ENCODE measurements at regions not wholly inside any gene's neighbourhood (a gene's known extent, or its start where the extent isn't known, plus 50 kb on each side); places are given as distances from the start of the nearest gene placed in this dataset.
"Not testable (repeated sequence)": the region's sequence is repeated elsewhere in the genome, so short reads cannot be mapped to it uniquely, and the experiment has no call there.

DNA sequence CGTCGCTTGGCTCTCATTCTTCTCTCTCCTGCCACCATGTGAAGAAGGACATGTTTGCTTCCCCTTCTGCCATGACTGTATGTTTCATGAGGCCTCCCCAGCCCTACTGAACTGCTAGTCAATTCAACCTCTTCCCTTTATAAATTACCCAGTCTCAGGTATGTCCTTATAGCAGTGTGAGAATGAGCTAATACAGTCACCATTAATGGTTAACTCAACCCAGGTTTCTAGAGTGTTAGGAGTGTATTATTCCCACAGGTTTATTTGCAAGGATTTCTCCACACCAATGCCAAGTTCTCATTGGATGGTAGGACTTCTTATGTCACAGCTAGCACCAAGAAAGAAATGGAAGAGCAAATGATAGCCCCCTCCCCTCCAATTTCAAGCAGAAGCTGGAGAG, 71.9 kb downstream of the DYNAP start:
- no peak for DNase-seq (ENCODE audit: low read depth in 4 of 4, low spot score in 3 of 4)

DNA sequence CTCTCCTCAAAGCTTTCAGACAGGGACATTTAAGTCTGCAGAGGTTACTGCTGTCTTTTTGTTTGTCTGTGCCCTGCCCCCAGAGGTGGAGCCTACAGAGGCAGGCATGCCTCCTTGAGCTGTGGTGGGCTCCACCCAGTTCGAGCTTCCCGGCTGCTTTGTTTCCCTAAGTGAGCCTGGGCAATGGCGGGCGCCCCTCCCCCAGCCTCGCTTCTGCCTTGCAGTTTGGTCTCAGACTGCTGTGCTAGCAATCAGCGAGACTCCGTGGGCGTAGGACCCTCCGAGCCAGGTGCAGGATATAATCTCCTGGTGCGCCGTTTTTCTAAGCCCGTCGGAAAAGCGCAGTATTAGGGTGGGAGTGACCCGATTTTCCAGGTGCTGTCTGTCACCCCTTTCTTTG, 78.7 kb downstream of the DYNAP start:
- not testable (repeated sequence) for DNase-seq (ENCODE audit: low read depth in 4 of 4, low spot score in 3 of 4)

DNA sequence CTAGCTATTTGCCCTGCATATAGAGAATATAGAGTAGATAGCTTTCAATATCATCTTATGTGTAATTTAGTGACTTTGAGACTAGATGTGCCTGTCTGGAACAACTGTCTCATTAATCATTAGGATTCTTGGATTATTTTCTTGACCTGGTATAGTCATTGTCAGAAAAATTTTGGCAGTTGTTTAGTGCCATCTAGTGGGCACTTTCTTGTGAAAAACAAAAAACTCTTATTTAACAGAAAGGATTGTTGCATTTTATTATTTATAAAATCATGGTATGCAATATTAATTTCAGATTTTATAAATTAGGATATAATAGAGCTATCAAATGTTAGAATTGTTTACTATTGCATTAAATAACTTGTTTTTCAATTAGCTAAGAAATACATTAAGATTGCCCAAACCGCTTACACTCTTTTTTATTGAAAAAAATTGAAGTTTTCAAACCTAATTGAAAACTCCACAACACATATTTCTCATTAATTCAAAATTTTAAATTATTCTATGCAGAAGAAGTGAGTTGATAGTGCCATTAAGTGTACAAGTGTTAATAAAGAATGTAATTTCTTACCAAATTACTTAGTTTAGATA, 80.3 kb downstream of the DYNAP start:
- no peak for DNase-seq (ENCODE audit: low read depth in 4 of 4, low spot score in 3 of 4)

DNA sequence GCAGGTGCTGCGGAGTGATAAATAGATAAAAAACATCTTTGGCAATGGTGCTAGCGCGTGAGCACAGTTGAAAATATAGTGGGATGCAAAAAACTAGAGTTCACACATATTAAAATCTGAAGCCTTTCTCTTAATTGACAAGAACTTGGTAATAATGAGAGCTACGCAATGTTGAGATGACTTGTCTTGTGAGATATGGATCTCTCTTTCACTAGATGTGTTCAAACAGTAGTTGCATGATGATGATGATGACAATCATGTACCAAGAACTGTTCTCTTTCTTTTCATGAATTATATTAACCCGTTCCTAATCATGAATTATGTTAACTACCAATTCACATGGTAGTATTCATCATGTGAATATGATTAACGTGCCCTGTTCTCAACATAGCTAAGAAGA, 81.1 kb downstream of the DYNAP start:
- no peak for DNase-seq (ENCODE audit: low read depth in 4 of 4, low spot score in 3 of 4)

DNA sequence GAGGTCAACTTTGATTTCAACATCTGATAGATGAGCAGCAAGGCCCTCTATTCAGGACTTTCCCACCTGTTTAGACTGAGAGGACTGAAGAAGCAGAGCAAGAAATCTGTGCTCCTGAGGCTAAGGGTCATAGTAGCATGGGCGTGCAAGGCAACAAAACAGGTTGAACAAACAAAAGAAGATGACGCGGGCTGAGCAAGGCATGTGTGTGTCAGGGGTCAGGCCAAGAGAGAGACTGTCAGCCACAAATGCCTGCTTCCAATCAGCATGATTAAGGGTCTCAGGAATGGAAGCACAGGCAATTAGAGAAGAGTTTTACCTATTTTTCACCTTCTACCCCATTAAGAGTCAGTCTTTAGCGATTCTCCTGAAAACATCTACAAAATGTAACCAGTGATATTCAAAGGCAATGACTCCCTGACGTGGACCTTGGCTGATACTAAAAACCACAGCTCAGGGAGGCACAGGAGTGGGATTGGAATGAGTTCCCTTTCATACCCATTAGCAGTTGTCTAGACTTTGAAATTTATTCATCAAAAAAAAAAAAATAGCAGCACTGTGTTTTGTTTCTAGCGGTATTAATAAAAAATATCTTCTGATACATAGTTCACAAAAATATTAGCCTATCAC, 81.9 kb downstream of the DYNAP start:
- DNase-seq (ENCODE audit: low read depth in 4 of 4, low spot score in 3 of 4), result no peak

DNA sequence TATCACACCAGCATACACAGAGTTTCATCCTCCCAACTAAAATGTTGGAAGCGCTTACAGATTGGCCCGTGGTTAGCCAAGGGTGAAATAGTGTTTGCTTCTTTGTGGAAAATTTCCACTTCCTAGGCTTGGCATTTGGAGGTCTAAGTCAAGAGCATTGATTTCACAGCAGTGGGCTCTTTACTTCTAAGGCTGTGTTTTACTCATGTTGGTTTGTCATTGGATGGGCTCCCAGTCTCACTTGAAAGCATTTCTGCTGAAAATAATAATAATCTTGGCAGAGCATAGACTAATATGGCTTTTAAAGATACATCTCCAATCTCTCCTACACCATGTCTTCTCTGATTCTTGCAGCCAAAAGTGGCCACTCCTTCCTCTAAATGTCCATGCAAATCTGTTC, 82.9 kb downstream of the DYNAP start:
- DNase-seq (ENCODE audit: low read depth in 4 of 4, low spot score in 3 of 4), result no peak

DNA sequence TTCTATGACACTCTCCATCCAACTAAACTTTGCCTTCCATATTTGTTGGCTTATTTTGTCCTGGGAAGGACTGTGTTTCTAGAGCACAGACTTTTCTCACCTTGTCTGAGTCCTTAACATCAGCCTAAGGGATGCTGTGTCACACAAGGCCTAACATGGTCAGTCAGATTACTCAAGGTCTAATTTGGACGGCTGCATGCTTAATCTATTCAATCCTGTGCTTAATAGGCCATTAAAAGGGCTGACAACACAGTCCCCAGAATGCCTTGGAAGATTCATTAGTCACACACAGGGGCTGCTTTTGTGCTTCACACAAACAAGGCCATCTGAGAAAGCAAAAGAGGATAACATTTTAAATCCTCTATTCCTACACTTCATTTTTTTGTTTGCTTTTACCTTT, 84.0 kb downstream of the DYNAP start:
- DNase-seq (ENCODE audit: low read depth in 4 of 4, low spot score in 3 of 4), result no peak

DNA sequence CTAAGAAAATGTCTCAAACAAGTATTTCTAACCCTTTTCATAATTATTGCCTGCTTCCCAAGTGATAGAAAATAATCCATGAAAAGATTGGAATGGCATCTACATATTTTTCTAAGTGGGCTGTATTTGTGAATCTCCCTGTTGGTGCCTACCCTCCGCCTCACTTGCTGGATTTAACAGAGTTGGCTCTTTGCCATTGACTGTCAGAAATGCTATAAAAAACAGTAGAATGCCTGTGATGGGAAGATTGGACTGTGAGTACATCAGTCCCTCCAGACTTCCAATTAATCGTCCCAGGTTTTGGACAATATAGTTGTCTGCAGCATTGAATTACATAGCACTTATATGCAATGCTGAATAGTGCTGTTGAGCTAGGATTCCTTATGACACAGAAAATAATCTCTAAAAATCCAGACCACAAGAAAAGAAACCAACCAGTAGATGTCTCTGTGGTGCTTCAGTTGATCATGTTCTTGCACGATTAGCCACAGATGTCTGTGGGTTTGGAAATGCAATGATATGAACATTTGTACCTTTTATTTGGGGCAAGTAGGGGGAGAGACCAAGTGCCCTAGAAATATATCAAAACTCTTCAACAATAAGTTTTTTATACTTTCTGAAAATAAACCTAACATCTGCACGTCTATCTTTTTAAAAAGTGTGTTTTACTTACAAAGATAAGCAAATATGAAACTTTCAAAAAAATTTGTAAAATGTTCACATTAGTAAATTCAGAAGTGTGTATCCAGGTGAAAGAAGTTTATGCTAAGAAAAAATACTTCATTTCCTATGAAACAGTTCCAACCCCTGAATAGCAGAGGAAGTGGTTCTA, 88.5 kb downstream of the DYNAP start:
- DNase-seq (ENCODE audit: low read depth in 4 of 4, low spot score in 3 of 4), result peak in 3 of 4 donors; percentile 33 to 53 (median 50)

DNA sequence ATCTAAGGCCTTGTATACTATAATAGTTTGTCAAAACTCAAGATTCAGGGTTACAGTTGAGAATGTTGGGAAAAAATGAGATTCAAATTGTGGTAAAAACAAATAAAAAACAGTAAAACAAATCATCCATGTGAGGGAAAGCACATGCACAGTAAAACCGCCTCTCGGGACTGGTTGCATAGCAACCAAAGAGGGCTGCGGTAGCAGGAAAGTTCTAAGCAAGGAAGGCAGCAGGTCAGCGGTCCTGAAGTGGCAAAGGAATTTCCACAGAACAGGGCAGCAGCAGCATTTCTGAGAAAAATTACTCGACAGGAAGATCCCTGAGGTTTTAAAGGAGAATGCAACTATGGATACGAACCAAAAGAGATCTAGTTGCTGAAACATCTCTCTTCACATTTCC, 93.7 kb downstream of the DYNAP start:
- DNase-seq (ENCODE audit: low read depth in 4 of 4, low spot score in 3 of 4), result peak in 2 of 4 donors; percentile 10 to 15

DNA sequence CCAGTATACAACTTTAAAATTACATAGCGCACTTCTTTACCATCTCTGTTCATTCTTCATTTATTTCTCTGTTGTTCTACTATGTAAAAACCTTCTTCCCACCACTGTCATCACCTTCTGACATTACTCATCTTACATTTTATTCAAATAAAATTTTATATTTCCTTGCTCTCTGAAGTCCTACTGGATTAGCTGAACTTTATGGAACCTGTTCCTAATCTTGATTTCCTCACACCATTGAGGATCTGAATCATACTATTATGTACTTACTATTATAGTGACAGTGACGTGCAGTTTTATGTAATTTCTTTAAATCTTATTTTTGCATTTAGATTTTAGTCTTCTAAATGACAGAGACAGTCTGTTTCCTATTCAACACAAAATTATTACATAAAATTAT, 98.3 kb downstream of the DYNAP start:
- DNase-seq (ENCODE audit: low read depth in 4 of 4, low spot score in 3 of 4), result no peak

DNA sequence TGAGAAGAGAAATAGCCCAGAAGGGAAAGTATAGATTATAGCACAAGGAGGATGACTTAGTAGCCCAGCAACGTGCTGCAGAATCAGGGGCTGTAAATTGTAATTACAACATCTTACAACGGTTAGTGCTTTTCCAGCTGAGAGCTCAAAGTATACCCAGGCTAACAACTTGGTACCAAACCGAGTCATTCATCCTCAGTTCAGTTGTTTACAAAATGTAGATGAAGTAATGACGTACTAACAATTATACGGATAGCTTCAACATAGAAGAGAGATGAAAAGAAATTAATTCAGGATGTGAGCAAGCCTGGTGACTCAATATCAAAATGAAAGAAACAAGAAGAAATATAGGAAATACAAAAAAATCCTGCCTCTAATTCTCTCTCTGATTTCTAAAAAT, 99.2 kb downstream of the DYNAP start:
- DNase-seq (ENCODE audit: low read depth in 4 of 4, low spot score in 3 of 4), result no peak

DNA sequence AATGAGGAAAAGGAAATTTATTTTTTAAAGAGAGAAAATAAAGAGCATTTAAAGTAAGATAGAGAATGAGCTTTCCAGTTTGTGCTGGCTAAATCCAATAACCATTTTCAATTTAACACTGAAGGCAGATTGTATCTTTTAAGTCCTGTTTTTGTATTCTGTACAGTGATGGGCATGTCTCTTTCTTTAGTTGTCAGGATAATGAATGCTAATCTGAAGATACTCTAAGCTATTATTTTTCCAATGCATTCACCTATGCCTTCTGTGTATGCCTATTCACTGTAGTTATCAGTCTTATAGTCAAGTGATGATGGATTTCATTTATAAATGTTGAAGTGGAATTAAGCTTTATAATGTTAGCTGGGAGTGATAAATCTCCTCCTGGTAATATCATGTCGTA, 101.4 kb downstream of the DYNAP start:
- no peak for DNase-seq (ENCODE audit: low read depth in 4 of 4, low spot score in 3 of 4)

DNA sequence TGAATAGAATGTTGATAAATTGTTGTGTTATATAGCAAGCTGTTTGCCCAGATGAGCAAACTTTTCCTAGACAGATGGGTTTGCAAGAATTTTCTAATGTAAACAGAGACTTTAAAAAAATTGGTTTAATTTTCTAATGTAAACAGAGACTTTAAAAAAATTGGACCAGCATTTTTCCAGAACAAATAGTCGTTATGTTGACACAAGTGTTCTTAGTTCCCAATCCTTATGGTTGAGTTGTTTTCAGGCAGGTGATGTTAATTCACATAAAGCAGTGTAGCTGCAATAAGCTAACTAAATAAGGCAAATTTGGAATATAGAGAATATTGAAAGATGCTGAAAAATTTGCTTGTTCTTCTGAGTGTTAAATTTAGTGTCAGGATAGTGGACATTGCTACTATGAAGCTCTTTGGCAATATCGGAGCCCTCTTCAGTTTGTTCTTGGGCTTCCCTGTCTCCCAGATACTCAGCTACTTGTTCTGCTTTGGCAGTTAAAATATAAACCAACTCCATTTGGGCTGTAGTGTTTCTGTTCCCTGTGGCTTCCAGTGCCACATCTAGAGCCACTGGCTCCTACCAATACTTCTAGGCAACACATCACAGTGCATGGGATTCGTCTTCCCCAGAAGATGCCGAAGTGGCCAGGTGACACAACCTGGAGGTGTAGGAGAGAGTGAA, 105.7 kb downstream of the DYNAP start:
- DNase-seq (ENCODE audit: low read depth in 4 of 4, low spot score in 3 of 4), result no peak

DNA sequence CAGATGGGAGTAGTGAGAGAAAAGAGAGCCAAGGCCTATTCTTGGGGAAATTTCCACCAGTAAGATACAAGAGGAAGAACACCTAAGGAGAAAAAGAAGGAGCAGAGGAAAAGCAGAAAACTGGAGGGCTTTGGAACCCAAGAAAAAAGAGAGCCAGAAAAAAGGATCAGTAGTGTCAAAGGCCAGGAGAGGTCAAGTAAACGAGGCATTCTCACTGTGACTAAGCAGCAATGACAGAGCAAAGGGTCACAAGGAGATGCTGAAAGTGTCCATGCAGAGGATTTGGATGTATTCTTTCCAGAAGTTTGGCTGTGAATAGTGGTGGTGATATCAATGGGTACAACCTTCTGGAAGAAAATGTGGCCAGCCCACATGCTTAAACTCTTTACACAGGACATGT, 109.5 kb downstream of the DYNAP start:
- no peak for DNase-seq (ENCODE audit: low read depth in 4 of 4, low spot score in 3 of 4)

DNA sequence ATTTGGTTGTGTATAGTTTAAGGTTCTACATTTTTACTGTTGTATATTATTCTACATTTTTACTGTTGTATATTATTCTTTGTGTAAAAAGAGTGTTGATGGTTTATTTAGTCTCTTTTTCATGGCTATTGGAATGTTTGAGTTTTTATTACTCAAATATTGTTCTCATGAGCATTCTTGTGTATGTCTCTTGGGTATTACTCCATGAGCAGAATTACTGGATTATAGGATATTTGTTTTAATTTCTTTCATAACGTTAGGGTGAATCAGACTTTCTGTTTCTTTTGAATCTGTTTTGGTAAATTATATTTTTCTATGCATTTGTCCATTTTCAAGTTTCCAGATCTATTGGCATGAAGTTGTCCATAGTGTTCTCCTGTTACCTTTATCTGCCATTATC, 111.6 kb downstream of the DYNAP start:
- DNase-seq (ENCODE audit: low read depth in 4 of 4, low spot score in 3 of 4), result no peak

DNA sequence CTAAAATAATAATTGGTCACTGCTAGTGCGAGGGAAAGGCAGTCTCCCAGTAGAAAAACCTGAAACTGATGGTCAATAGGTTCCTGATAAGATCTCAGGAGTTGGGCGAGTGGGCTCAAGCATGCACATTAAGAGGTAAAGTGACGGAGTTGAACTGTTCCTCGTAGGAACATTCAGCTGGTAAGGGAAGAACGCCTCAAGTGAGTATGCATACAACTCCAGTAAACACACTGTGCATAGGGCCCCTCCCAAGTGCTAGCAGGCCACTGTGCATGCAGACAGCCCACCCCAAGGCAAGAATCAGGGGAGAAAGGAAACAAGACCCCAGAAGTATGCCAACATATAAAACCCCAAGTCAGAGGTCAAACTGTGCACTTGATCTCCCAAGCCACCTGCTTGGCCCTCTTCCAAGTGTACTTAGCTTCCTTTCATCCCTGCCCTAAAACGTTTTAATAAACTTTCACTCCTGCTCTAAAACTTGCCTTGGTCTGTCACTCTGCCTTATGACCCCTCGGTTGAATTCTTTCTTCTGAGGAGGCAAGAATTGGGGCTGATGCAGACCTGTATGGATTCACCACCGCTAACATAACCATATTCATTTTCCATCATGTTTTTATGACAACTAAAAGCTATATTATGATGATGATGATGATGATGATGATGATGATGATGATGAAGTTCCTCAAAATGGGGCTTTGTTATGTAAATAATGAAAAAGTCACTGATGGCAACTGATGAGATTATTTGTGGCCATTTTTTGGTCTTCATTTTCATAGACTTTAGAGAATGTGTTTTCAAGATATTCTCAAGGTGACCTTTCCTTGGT, 118.0 kb upstream of the RAB27B start:
- DNase-seq (ENCODE audit: low read depth in 4 of 4, low spot score in 3 of 4), result no peak

DNA sequence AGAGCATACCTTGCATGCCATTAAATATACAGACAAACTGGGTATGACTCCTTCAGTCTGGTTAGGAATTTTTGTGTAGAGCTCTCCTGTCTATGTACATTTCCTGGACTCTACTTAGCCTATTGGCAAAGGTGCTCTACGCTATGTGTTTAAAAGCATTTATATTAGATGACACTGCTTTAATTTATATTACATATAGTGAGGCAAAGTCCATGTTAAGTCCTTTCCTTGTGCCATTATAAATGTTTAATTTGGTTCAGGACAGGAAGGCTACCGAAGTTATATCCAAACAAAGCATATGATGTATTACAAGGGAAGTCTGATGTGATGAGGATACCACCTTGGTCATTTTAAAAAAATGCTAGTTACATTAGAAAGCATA, 117.4 kb upstream of the RAB27B start:
- no peak for DNase-seq (ENCODE audit: low read depth in 4 of 4, low spot score in 3 of 4)

DNA sequence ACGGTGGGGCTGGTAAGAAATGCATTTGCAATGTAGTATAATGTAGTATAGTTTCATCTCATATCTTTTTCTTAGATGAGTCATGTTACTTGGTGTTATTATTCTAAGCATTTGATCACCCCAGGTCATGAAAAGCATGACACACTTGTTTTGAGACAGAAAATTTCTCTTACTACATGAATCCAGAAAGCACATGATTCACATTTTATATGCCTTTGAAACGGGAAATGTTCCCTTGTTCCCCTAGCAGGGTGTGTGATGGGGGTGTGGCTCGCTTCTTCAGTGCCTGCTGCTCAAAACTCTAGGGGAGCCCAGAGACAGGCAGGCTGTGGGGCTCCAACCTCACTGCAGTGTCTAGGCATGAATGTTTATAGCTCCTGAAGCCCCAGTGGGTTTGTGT, 116.0 kb upstream of the RAB27B start:
- no peak for DNase-seq (ENCODE audit: low read depth in 4 of 4, low spot score in 3 of 4)

DNA sequence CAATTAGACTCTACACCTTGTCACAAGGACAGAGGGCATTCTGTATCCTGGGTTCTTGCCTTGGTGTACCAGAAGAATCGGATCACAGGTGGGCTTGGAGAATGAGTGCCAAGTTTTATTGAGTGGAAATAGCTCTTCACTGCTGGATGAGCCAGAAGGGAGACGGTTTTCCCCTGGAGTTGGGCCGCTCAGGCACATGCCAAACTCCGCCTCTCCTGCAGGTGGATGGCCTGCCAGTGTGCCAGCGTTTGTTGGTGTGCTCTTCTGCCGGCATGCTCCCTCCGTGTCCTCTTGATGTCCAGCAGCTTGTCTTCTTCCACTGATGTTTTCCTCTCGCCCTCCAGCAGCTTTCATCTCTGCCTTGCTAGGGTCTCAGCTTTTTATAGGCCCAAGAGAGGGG, 115.5 kb upstream of the RAB27B start:
- no peak for DNase-seq (ENCODE audit: low read depth in 4 of 4, low spot score in 3 of 4)

DNA sequence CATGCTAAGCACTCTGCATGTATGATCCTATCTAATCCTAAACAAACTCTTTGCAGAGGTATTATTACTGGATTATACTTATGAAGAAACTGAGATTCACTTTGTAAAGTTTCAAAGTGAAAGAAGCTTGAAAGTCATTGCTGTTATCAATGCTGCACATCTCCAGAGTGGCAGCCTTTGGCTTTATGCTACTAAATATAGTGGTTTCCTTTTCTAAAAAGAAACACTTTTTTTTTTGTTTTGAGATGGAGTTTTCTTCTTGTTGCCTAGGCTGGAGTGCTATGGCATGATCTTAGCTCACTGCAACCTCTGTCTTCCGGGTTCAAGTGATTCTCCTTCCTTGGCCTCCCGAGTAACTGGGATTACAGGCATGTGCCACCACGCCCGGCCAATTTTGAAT, 114.9 kb upstream of the RAB27B start:
- DNase-seq (ENCODE audit: low read depth in 4 of 4, low spot score in 3 of 4), result no peak

DNA sequence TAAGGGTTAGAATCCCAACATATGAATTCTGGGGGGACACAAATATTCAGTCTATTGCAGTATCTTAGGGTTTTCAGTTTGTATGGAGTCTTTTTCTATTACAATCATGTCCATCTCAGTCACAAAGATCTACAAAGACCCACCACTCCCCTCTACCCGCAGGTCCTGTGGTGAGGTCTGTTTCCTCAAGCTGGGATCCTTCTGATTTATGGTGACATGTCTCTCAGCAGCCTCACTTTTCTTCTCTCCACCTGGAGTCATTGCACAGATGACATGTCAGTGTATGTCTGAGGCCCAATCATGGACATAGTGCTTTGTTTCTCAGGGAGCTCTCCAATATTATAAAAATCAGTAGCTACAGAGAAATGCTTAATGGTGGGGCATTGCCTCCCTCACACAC, 113.4 kb upstream of the RAB27B start:
- no peak for DNase-seq (ENCODE audit: low read depth in 4 of 4, low spot score in 3 of 4)
